Inferior parietal cortex (tissue), 1 donor: ENCODE measurements at regions not wholly inside any gene's neighbourhood (a gene's known extent, or its start where the extent isn't known, plus 50 kb on each side); places are given as distances from the start of the nearest gene placed in this dataset.
A peak's percentile ranks its signal among the peaks of the same experiment; 100 is the strongest.

ENCODE experiments used
- DNase-seq: peaks from one replicate; pipeline ENCODE4 v3.0.0-alpha.2; 2016; ENCODE audit errors: extremely low spot score

- no peak for DNase-seq
Observed at GRCh38 chr2:107374249-107374648, 452.4 kb upstream of the RGPD4 start.

DNA sequence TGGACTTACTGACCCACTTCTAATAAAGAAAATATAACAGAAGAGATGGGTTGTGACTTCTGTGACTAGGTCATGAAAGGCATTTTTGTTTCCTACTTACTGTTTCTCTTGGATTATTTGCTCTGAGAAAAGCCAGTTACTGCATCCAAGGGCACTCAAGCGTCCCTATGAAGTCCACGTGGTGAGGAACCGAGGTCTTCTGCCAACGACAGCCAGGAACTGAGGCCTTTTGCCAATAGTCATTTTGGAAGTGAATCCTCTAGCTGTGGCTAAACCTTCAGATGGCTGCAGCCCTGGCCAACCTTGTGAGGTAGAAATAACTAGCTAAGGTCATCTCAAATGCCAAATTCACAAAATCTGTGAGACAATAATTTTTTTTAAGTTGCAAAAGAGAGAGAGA lies 449.8 kb upstream of the RGPD4 start:
- DNase-seq = no peak

DNA sequence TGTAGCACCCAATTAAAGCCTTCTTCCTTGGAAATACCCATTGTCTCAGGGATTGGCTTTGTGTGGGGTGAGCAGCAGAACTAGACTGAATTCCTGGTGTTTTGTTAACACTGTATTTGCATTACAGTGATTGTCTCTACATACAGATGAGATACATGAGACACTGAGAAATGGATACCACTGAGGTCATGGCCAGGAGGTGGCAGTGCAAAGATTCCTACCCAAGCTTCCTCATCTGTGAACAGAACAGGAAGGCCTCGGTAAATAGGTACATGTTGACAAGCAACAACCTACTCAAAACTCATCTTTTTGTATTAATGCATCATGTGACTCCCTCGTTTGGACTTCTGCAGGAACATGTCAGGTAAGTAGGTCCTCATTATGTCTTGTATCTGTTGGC lies 445.8 kb upstream of the RGPD4 start:
- DNase-seq = no peak

- DNase-seq = peak; percentile 56
Observed at GRCh38 chr2:107383691-107384090, 443.0 kb upstream of the RGPD4 start.

DNA sequence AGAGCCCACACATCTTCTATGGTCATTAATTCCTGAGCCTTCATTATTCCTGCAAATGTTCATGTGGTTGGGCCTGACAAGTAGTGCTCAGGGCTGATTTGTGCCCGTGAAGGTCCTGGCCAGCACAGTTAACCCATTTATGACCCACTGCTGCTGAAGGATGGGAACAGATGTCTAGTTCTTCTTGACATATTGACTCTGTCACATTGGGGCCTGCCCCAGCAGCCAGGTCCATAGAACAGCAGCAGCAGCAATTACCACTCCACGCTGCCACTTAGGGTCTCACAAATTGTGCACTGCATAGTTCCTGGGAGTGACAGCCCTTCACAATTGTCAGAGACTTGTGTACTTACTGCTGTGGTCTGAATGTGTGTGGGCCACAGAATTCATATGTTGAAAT lies 442.3 kb upstream of the RGPD4 start:
- DNase-seq = no peak

DNA sequence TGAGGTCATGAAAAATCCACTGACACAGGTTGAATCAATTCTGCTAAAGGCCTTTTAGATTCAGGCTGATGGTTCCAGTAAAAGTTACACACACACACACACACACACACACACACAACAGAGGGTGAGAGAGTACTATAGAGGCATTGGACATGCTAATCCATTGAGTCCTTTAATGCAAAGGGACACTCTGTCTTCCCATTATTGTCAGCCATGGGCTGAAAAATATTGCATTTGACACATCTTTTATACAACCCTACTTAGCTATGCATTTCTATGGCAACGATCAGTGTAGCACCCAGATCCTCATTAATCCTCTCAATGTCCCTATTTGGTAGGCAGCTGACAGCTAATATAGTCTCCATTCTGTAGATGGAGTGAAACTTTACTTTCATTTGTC lies 440.8 kb upstream of the RGPD4 start:
- no peak for DNase-seq

GRCh38 chr2:107392241-107392704 lies 434.4 kb upstream of the RGPD4 start:
- DNase-seq = no peak

DNA sequence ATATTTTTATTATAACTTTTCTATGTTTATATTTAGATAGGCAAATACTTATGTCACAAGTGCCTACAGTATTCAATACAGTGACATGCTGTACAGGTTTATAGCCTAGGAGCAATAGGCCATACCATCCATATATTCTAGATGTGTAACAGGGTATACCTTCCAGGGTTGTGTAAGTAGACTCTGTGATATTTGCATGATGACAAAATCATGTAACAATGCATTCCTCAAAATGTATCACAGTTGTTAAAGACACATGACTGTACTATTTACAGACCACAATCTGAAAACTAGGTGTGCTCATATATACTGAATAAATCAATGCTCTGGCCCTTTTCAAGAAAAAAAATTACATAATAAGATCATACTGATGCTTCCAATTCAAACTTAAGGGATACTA lies 433.2 kb upstream of the RGPD4 start:
- no peak for DNase-seq

DNA sequence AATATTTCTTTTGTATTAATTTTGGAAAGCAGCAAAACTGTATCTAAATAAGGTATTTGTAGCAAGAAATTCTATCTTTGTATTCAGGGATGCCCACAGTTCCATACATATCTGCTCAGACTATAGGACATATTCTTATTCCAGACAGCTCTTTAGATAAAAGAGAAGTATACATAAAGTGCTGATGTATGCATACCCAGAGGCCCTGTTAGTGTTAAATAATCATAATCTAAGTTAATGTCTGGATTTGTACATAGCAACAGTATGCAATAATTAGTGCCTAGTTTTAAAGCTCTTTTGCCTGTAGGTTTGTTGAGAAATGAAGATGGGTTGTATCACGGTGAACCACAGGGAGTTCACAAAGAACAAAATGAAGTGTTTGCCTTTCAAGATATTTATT lies 428.0 kb upstream of the RGPD4 start:
- no peak for DNase-seq

DNA sequence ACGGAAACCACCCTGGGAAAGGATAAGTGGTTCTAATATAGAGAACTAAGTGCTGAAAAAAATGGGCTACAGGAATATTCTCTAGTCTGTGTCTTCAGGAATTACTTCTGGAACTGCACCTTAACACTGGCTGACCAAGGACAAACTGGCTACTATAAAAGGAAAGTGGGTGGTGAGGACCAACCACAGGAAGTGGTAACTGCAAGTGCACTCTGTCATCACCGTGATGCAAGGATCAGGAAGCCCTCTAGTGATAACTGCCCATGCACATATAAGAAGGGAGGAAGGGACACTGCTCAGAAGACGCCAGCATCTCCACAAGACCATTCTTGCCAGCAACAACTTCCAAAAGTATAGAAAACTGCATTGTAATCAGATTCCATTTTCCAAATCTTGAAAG lies 424.4 kb upstream of the RGPD4 start:
- DNase-seq = no peak

- no peak for DNase-seq
Observed at GRCh38 chr2:107405261-107405660, 421.4 kb upstream of the RGPD4 start.

- DNase-seq = no peak
Observed at GRCh38 chr2:107407017-107407416, 419.7 kb upstream of the RGPD4 start.

GRCh38 chr2:107407974-107408373 lies 418.7 kb upstream of the RGPD4 start:
- DNase-seq = no peak

DNA sequence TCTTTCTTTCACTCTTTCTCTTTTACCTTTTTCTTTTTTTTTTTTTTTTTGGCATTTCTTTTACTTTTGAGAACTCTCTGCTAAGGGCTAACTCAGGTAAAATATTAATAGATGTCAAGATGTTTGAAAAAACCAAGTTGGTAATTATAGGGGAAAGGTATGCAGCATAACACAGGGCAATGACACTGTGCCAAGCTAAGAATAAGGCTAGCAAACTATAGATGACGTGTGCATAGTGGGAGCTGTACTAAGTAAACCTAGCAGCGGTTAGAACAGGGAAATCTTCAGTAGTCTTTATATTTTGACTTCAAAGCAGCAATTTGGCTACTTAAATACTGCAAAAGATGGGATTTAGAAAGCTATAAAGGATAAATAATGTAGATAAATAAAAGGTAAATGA lies 415.4 kb upstream of the RGPD4 start:
- no peak for DNase-seq

GRCh38 chr2:107412209-107412904 lies 414.3 kb upstream of the RGPD4 start:
- no peak for DNase-seq

- no peak for DNase-seq
Observed at GRCh38 chr2:107412981-107413380, 413.7 kb upstream of the RGPD4 start.

- no peak for DNase-seq
Observed at GRCh38 chr2:107414376-107414775, 412.3 kb upstream of the RGPD4 start.

- DNase-seq = no peak
Observed at GRCh38 chr2:107418708-107419107, 408.0 kb upstream of the RGPD4 start.

DNA sequence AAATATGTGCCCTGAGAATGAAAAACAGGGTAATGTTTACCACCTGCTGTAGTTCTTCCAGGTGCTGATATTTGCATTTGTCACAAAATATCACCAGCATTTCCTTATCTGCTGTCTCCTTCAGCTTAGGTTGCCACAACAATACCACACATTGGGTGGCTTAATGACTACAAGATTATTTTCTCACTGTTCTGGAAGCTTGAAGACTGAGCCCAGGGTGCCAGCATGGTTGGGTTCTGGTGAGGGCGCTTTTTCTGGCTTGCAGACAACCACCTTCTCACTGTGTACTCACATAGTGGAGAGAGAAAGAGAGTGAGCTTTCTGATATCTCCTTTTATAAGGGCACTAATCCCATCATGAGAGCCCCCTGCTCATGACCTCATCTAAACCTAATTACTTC lies 407.5 kb upstream of the RGPD4 start:
- no peak for DNase-seq

DNA sequence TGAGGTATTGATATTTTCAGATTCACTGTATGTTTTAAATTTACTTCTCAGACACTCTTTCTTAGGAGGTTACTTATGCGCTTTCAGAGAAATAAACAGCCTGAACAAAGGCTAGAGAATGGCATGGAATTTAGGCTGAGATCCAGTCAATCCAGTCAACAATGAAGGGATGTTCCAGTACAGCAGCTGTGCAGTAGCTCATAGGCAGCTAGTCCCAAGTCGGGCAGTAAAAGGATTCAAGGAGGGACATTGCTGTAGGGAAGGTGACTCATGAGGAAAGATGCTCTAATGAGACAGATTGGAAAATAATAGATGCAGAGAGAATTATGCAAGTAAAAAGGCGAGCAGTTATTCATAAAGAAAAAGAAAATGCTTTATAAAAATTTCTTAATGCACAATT lies 397.9 kb upstream of the RGPD4 start:
- no peak for DNase-seq

DNA sequence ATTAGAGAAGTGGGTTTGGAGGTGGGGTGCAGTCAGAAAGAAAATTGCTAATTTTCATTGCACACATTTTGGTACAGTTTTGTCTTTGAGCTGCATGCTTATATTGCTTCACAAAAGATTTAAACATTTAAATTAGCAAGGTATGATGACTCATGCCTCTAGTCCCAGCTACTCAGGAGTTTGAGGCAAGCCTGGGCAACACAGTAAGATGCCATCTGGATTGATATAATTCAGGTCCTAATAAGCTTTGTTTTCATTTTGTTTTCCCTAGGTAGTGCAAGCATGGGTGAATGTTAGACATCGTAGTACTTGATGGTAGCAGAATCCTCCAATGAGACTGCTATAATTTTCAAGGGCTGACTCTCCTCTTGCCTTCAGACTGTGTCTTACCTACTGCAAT lies 396.7 kb upstream of the RGPD4 start:
- DNase-seq = no peak

GRCh38 chr2:107430596-107431266 lies 396.0 kb upstream of the RGPD4 start:
- DNase-seq = no peak

GRCh38 chr2:107436281-107436680 lies 390.4 kb upstream of the RGPD4 start:
- DNase-seq = no peak

DNA sequence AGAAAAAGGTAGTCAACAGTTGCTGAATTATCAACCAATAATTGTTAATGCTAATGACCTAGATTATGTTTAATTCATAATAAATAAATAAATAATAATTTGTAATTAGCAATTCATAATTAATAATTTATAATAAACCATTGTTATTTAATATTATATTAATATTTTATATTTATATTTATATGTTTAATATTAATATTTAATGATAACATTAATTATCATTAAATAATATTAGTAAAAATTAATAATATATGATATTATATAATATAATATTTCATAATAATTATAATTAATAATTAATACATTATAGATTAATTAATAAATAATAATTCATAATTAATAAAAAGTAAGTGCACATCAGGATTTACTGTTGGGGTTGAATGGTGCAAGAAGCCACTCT lies 389.4 kb upstream of the RGPD4 start:
- no peak for DNase-seq
